Uterus (tissue), 2 donors: ENCODE measurements at regions not wholly inside any gene's neighbourhood (a gene's known extent, or its start where the extent isn't known, plus 50 kb on each side); places are given as distances from the start of the nearest gene placed in this dataset.

Experiments used
- CTCF ChIP-seq, 4 experiments: fragments of 200-600 bp in 2 of 4; fragments of 450-650 bp in 2 of 4; sonication (generic) in 2 of 4; IDR thresholded peaks; one replicate each; pipeline ENCODE4 v1.5.1; 2016 to 2019; ENCODE audit warnings: antibody characterized with exemption in 4 of 4, mild to moderate bottlenecking in 2 of 4, moderate library complexity in 1 of 4
- POLR2A ChIP-seq, 2 donors: fragments of 450-650 bp; IDR thresholded peaks; one replicate each; pipeline ENCODE4 v1.6.1; 2016; ENCODE audit warnings: antibody characterized with exemption in 2 of 2, mild to moderate bottlenecking in 1 of 2, moderate library complexity in 1 of 2

GRCh38 chr3:184654375-184654774 lies 57.5 kb downstream of the MAGEF1 start:
- no peak for TF ChIP-seq POLR2A (IDR thresholded peaks at IDR 0.05)
- no peak for TF ChIP-seq CTCF (IDR thresholded peaks at IDR 0.05)
